ENCODE measurements at regions not wholly inside any gene's neighbourhood (a gene's known extent, or its start where the extent isn't known, plus 50 kb on each side); places are given as distances from the start of the nearest gene placed in this dataset.

DNA sequence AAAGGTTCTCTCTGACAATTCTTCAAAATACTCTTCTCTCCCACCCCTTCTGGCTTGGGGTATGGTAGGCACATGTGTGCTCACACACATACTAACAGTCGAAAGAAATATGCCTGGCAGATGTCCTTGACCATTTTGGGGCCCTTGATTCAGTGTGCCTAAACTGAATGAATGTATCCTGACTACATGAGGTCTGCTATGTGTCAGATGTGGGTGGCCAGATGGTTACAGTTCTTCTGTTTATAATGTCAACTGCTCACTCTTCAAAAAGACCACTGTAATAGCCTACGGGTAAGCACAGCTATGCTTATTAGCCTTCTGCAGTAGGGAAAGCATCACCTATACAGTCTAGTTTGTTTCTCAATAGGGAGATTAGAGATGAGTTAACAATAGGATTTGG is 63.7 kb upstream of the VEGFC start:
- no peak for DNase-seq
- Mint-ChIP-seq H3K9me3 (peaks cover 2% of the 10 kb centered on the region), H3K27ac (no peak overlapping the region), H3K27me3 (no peaks in the 10 kb centered on the region), H3K4me3 (no peak overlapping the region), H3K36me3 (ENCODE audit: low read depth) (no peaks in the 10 kb centered on the region), H3K4me1 (no peaks in the 10 kb centered on the region)
- CTCF ChIA-PET: no interaction called here
- ATAC-seq (ENCODE audit: low read depth): no peak
- TF ChIP-seq, protein P1, sequence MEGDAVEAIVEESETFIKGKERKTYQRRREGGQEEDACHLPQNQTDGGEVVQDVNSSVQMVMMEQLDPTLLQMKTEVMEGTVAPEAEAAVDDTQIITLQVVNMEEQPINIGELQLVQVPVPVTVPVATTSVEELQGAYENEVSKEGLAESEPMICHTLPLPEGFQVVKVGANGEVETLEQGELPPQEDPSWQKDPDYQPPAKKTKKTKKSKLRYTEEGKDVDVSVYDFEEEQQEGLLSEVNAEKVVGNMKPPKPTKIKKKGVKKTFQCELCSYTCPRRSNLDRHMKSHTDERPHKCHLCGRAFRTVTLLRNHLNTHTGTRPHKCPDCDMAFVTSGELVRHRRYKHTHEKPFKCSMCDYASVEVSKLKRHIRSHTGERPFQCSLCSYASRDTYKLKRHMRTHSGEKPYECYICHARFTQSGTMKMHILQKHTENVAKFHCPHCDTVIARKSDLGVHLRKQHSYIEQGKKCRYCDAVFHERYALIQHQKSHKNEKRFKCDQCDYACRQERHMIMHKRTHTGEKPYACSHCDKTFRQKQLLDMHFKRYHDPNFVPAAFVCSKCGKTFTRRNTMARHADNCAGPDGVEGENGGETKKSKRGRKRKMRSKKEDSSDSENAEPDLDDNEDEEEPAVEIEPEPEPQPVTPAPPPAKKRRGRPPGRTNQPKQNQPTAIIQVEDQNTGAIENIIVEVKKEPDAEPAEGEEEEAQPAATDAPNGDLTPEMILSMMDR (IDR thresholded peaks at IDR 0.05): no peak
- POLR2A ChIA-PET: no interaction called here
- intact Hi-C loops (cut with micrococcal nuclease): no loop called here

DNA sequence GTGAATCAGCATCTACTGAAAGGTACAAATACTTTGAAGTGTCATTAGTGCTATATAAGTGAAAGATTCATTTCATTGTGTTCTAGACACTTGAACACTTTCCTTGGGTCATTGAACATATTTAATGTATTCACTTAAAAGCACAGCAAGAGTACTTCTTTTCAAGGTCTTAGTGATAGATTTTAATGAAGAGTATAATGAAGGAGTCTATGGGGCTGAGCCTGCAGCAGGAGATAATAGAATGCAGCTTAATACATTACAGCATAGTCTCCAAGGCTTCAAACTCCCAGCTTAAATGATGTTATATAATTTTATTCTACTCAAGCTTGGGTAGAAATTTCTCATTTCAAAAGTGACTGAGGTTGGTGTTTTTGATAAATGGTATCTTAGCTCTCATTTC is 66.1 kb upstream of the VEGFC start:
- no peak for DNase-seq
- peaks cover 2% of the 10 kb centered on the region for H3K9me3 Mint-ChIP-seq
- ATAC-seq (ENCODE audit: low read depth): no peak
- ChIA-PET POLR2A (no interaction called here), CTCF (no interaction called here)
- H3K27me3 Mint-ChIP-seq: no peaks in the 10 kb centered on the region
- intact Hi-C loops (cut with micrococcal nuclease): no loop called here
- no peaks in the 10 kb centered on the region for H3K36me3 Mint-ChIP-seq (ENCODE audit: low read depth)
- H3K4me3 Mint-ChIP-seq: no peak overlapping the region
- H3K4me1 Mint-ChIP-seq: no peaks in the 10 kb centered on the region
- TF ChIP-seq, protein P1 (IDR thresholded peaks at IDR 0.05): no peak
- no peak overlapping the region for H3K27ac Mint-ChIP-seq

DNA sequence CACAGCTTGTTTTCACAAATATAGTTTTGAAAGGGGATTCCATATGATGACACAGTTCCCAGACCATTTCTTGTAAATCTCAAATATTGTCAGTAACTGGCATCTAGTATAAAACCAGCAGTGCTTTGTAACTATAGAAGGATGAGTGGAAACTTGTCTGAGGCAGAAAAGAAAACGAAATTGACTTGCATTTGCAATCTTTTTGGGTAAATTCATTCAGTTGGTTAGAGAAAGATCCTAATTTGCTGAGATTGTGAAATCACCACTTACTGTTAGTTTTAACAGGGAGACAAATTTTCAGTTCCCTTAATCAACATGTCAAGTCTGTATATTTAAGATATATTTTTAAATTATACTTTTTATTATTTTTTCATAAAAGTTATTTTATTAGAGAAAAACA is 71.5 kb upstream of the VEGFC start:
- DNase-seq (no peak), ATAC-seq (ENCODE audit: low read depth) (no peak)
- H3K9me3 Mint-ChIP-seq: peaks cover 2% of the 10 kb centered on the region
- no peak overlapping the region for H3K4me3 Mint-ChIP-seq
- intact Hi-C loops (cut with micrococcal nuclease): no loop called here
- H3K27me3 Mint-ChIP-seq: no peaks in the 10 kb centered on the region
- CTCF ChIA-PET: no interaction called here
- no peaks in the 10 kb centered on the region for H3K36me3 Mint-ChIP-seq (ENCODE audit: low read depth)
- POLR2A ChIA-PET: no interaction called here
- no peak overlapping the region for H3K27ac Mint-ChIP-seq
- no peaks in the 10 kb centered on the region for H3K4me1 Mint-ChIP-seq
- TF ChIP-seq, protein P1 (IDR thresholded peaks at IDR 0.05): no peak

DNA sequence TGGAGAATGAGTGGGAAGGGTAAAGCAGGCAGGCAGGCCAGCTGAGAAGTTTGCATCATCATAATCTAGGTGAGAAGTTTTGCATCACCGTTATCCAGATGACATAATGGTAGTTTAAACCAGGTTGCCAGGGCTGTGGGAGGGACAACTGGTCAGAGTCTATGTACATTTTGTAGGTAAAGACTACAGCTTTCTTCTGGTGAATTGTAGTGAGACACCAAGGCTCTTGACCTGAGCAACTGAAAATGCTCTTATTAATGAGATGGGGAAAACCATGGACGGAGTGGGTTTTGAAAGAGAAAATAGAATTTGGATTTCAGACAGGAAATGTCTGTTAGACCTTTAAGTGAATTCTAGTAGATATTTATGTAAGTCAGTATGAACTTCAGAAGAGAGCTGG is 76.0 kb upstream of the VEGFC start:
- Mint-ChIP-seq H3K9me3 (peaks cover 5% of the 10 kb centered on the region), H3K4me1 (no peaks in the 10 kb centered on the region), H3K27me3 (no peaks in the 10 kb centered on the region), H3K4me3 (no peak overlapping the region), H3K36me3 (ENCODE audit: low read depth) (no peaks in the 10 kb centered on the region), H3K27ac (no peak overlapping the region)
- ChIA-PET CTCF (no interaction called here), POLR2A (no interaction called here)
- no peak for DNase-seq
- no peak for ATAC-seq (ENCODE audit: low read depth)
- intact Hi-C loops (cut with micrococcal nuclease): no loop called here
- TF ChIP-seq, protein P1 (IDR thresholded peaks at IDR 0.05): no peak

DNA sequence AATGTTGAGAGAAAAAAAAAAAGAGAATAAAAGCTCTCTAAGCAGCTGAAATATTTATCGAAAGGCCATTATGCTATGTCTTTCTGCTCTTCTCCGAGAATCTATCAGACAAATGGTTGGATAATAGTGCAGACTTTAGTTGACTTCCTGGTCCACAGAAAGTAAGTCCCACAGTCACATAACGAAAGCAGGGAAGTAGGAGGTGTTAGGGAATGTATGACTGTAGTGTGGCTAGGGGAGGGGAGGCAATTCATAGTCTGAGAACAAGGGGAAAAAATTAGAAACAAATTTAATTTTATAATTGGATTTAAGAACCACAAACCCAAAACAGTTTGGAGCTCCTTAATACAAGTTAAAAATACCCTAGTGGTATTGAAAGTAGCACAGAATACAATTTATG is 79.7 kb upstream of the VEGFC start:
- no peaks in the 10 kb centered on the region for H3K27me3 Mint-ChIP-seq
- no peak overlapping the region for H3K4me3 Mint-ChIP-seq
- TF ChIP-seq, protein P1 (IDR thresholded peaks at IDR 0.05): no peak
- CTCF ChIA-PET: no interaction called here
- intact Hi-C loops (cut with micrococcal nuclease): no loop called here
- H3K27ac Mint-ChIP-seq: no peak overlapping the region
- ATAC-seq (ENCODE audit: low read depth): no peak
- no peaks in the 10 kb centered on the region for H3K4me1 Mint-ChIP-seq
- H3K36me3 Mint-ChIP-seq (ENCODE audit: low read depth): no peaks in the 10 kb centered on the region
- H3K9me3 Mint-ChIP-seq: peaks cover 5% of the 10 kb centered on the region
- DNase-seq: no peak
- POLR2A ChIA-PET: no interaction called here
